Uterus (tissue), 2 donors: ENCODE measurements at regions not wholly inside any gene's neighbourhood (a gene's known extent, or its start where the extent isn't known, plus 50 kb on each side); places are given as distances from the start of the nearest gene placed in this dataset.

Source experiments
- POLR2A ChIP-seq, 2 donors: fragments of 450-650 bp; IDR thresholded peaks; one replicate each; pipeline ENCODE4 v1.6.1; 2016; ENCODE audit warnings: antibody characterized with exemption in 2 of 2, mild to moderate bottlenecking in 1 of 2, moderate library complexity in 1 of 2
- TF ChIP-seq, protein P1 (sequence below), 4 experiments: fragments of 200-600 bp in 2 of 4; fragments of 450-650 bp in 2 of 4; sonication (generic) in 2 of 4; IDR thresholded peaks; one replicate each; pipeline ENCODE4 v1.5.1; 2016 to 2019; ENCODE audit warnings: antibody characterized with exemption in 4 of 4, mild to moderate bottlenecking in 2 of 4, moderate library complexity in 1 of 4

DNA sequence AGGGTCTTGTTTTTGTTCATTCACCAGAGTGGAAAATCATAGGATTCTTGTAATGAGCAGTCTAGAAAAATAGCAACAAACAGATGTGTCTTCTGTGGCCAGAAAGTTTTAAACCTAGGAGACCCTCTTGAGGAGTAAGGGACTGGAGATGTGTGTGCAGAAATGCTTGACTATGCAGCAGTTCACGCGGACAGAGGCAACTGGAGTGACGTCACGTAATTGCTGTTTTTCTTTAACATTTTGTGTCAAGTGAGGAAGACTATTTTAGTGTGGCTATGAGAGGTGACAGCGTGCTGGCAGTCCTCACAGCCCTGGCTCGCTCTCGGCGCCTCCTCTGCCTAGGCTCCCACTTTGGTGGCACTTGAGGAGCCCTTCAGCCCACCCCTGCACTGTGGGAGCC, 163.1 kb upstream of the PTCH1 start:
- TF ChIP-seq, protein P1, sequence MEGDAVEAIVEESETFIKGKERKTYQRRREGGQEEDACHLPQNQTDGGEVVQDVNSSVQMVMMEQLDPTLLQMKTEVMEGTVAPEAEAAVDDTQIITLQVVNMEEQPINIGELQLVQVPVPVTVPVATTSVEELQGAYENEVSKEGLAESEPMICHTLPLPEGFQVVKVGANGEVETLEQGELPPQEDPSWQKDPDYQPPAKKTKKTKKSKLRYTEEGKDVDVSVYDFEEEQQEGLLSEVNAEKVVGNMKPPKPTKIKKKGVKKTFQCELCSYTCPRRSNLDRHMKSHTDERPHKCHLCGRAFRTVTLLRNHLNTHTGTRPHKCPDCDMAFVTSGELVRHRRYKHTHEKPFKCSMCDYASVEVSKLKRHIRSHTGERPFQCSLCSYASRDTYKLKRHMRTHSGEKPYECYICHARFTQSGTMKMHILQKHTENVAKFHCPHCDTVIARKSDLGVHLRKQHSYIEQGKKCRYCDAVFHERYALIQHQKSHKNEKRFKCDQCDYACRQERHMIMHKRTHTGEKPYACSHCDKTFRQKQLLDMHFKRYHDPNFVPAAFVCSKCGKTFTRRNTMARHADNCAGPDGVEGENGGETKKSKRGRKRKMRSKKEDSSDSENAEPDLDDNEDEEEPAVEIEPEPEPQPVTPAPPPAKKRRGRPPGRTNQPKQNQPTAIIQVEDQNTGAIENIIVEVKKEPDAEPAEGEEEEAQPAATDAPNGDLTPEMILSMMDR (IDR thresholded peaks at IDR 0.05) = no peak
- TF ChIP-seq POLR2A (IDR thresholded peaks at IDR 0.05) = no peak
